Stimulated activated CD8-positive, alpha-beta memory T cell treated with anti-CD3 and anti-CD28 coated beads, Interleukin-2, amount 100 ng/mL, for 48 hours (primary cell): ENCODE measurements at regions not wholly inside any gene's neighbourhood (a gene's known extent, or its start where the extent isn't known, plus 50 kb on each side); places are given as distances from the start of the nearest gene placed in this dataset.

ENCODE experiments used
- DNase-seq, 2 donors: peaks; one replicate each; pipeline ENCODE4 v3.0.0-alpha.2; 2020; ENCODE audit warnings: low read depth in 2 of 2

DNA sequence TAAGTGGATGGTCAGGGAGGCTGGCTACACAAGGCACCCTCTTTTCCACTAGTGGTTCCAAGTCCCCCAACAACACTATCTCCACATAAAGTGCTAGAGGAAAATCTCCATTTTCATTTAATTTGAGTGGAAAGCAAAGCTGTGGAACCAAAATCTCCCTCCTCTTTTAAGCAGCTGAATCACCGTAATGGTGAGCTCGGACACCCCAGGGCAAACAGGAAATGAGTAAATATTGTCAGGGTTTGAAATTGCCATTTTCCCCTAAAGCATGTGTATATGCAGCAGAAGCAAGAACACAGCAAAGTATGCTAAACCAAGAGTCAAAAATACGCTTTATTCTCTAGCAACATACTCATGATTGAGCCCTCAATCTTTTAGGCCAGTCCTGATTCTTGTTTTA is 143.7 kb downstream of the GPAM start:
- no peak for DNase-seq

DNA sequence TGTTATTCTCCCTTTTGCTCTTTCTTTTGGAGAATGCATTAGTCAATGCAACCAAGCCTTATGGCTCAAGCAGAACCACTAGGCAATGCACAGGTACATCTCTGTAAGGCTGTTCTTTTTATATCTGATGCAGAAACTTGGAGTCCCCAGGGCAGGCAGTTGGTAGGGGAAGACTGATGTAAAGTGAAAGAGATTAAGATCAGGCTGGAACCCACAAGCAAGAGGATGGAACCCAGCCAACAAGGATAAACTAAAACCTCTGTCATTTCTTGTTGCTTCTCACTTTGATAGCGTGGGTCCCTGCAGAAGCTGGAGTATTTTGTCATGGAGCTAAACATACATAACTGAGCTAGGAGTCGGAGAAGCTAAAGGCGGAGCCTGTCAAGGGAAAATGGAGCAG is 142.9 kb downstream of the GPAM start:
- no peak for DNase-seq

DNA sequence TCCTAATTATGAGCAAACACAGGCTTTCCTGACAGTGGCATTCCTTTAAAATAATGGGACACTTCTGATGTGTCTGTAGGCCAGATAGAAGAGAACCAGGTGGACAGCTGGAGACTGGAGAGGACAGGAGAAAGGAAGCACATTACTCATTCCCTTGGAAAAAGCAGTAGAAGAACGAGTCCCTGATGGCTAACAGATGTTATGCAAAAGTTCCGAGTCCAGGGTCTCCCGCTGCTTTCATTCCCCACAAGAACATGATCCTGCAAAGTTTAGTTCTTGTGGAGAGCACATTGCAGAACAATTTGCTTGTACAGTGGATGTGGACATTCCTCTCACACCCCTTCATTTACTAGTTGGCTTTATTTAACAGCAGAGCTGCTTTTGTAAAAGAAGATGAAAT is 137.6 kb downstream of the GPAM start:
- DNase-seq = no peak

DNA sequence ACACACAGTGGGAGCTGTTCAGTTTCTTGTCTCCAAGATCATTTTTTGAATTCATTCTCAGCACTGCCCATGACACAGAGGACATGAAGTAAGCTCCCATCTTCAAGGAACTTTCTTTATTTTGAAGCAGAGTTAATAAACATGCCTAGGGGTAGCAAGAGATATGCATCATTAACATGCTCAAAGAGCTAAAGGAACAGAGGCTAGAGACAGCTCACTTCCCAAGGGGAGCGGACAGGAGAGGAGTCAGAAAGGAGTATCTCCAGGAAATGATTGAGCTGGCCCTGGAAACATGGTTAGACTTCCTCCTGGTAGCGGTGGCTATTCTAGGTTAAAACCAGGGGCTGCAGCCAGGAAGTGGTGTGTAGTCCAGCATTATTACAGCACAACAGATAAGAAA is 135.9 kb downstream of the GPAM start:
- no peak for DNase-seq

DNA sequence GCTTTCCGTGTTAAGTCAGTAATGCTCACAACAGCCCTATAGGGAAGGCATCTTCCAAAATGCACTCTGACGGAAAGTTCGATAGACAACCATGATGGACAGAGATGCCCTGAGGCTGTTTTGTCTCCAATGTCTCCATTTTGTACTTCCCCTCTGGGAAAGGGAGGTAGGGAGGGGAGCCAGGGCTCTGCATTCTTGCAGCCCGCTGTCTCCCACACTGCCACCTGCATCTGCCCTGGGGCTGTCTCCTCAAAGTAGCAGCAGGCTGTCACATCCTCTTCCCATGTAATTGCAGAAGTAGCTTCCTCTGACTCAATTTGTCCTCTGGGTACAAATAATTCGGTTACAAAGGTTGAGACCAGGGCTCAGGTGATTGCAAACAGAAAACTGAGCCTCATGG is 131.4 kb downstream of the GPAM start:
- DNase-seq = no peak

- DNase-seq = no peak
Observed at GRCh38 chr10:112053895-112054294, 129.7 kb downstream of the GPAM start.

GRCh38 chr10:112054516-112054915 is 129.0 kb downstream of the GPAM start:
- DNase-seq = no peak

DNA sequence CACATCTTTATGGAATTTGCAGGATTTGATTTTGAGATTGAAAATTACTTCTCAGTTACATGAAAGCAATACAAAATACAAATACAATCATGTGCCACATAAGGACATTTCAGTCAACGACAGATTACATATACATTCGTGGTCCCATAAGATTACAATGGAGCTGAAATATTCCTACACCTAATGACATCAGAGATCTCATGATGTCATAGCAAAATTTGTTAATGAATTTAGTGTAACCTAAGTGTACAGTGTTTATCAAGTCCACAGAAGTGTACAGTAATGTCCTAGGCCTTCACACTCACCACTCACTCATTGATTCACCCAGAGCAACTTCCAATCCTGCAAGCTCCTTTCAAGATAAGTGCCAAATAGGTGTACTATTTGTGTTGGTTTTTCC is 126.5 kb downstream of the GPAM start:
- DNase-seq = no peak

GRCh38 chr10:112059220-112059619 is 124.3 kb downstream of the GPAM start:
- DNase-seq = no peak

- DNase-seq = no peak
Observed at GRCh38 chr10:112071596-112072133, 111.9 kb downstream of the GPAM start.

DNA sequence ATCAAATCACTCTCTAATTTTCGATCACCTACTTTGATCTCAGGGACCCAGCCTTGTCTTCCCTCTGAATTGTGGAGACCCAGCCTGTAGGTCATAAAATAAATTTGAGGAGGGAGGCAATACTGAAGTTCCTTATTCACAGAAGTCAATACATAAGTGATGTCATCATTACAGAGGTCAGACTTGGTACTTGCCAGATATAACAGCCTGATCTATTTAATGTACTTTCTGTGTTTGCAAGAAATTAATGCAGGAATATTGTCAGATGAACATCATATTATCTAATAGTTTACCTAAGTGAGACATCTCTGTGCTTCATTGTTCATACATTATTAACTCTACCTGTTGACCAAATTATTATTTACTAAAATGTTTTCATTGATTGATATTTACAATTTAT is 105.6 kb downstream of the GPAM start:
- no peak for DNase-seq

DNA sequence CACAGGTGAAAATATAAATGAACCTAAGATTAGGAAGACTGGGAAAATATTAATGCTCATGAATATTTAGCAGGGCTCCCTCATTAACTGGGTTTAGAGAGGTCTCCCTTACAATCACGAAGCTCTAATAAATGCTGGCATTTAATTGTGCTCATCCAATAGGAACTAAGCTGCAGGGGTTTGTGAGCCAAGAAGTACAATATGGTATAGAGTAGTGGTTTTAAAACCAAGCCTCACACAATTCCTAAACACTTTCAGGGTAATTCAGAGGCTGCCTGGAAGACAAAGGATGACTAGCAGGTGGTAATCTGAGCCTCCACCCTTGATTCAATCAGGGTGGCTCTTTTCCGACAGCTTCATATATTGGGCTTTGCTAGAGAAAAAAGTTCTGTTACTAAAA is 103.3 kb downstream of the GPAM start:
- no peak for DNase-seq

- no peak for DNase-seq
Observed at GRCh38 chr10:112082120-112082519, 101.4 kb downstream of the GPAM start.

GRCh38 chr10:112083472-112083871 is 100.1 kb downstream of the GPAM start:
- DNase-seq = no peak

DNA sequence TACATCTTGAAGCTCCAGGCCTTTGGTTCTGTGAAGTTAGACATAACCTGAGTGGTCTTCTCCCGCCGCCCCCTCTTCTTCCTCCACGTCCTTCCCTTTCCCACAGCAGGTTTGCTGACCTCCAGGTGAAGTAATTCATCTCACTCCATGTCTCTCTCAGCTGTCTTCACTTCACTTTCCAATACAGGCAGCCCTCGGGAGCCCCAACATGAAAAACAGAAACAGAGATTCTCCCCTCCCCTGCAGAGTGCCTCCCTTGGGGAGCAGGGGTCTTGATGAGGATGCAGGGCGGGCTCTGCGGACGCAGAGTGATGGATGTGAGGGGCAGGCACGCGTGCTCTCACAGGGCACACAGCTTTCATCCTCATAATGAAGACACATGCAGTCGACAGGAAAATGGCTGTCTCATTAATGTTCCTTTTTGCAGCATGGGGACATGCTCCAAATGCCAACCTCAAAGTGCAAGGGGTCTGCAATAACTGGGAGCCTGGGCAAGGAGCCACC is 95.6 kb downstream of the GPAM start:
- no peak for DNase-seq

DNA sequence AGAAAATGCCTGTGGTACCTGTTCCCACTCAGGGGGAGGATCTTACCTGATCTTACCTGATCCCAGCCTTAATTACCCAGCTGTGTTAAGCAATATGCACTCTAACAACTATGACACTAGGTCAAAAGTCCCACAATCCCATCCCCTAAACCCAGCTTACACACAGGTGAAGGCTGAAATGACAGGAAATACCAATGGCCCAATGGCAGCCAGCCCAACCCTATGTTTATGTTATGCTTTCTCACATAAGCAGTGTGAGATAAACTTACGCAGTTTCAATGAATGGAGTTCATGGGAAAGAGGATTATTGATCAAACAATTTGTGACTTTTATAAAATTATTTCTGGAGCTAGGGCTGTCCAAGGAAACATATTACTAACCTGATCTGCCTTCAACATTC is 91.9 kb downstream of the GPAM start:
- no peak for DNase-seq

DNA sequence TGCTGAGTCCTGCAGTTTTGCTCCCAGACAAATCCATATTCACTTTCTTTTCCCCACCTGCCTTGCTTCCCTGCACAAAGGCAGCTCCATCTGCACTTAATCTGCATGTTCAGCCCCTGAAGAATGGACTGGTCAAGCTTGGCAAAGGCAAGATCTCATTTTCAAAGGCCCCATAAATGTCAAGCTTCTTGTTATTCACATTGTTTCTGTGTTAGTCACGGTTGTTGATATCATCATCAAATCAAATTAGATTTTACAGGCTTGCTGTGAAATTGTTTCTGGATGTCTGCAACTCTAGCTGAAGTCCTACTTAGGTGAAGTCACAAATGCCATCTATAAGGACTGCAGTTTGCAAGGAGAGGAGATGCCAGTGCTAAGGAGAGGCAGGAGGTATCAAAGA is 91.0 kb downstream of the GPAM start:
- no peak for DNase-seq

- no peak for DNase-seq
Observed at GRCh38 chr10:112094984-112095383, 88.6 kb downstream of the GPAM start.

GRCh38 chr10:112095731-112096130 is 87.8 kb downstream of the GPAM start:
- no peak for DNase-seq

DNA sequence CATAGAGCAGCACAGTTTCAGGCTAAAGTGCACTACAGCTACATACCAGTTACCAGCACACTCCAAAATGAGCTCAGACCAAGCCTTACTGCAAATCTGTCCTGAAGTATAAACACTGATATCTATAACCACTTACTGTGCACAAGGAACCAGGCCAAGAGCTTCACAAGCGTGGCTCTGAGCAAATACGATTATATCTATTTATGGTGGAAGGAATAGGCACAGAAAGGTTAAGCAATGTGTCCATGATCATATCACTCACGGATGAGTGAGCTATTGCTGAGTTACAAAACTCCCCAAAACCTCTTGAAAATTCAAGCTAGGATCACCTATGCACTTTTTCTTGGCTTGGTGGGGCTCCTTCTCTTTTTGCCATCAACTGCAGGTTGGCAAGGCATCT is 84.9 kb downstream of the GPAM start:
- DNase-seq = no peak
